Right lung (tissue), 2 donors: ENCODE measurements at regions not wholly inside any gene's neighbourhood (a gene's known extent, or its start where the extent isn't known, plus 50 kb on each side); places are given as distances from the start of the nearest gene placed in this dataset.
A peak's percentile ranks its signal among the peaks of the same experiment; 100 is the strongest.
"Not testable (repeated sequence)": the region's sequence is repeated elsewhere in the genome, so short reads cannot be mapped to it uniquely, and the experiment has no call there.

Experiments
- DNase-seq, 2 donors: peaks; one replicate each; pipeline ENCODE4 v3.0.0-alpha.2; 2013

- no peak for DNase-seq
These were observed 679.2 kb upstream of the ZNF804A start for GRCh38 chr2:183919167-183919566.

GRCh38 chr2:183919926-183920325 is 678.4 kb upstream of the ZNF804A start:
- DNase-seq: no peak

GRCh38 chr2:183925281-183925680 is 673.0 kb upstream of the ZNF804A start:
- DNase-seq: no peak

DNA sequence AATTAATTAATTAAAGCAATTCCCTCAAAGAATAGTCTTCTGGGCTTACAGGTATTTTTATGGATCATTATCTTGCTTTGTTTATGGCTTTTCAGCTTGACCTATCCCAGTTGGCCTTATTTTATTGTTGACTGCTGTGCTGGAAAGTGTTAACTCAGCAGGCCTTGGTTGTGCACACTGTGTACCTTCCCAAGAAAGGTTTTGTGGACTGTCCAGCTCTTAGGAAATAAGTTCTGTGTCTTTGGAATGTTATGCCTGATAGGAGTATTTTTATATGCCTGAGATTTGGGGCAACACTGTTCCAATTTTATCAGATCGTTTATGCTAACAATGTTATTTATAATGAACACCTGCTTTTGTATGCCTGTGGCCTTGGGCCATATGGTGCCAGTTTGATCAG is 671.9 kb upstream of the ZNF804A start:
- DNase-seq: no peak

DNA sequence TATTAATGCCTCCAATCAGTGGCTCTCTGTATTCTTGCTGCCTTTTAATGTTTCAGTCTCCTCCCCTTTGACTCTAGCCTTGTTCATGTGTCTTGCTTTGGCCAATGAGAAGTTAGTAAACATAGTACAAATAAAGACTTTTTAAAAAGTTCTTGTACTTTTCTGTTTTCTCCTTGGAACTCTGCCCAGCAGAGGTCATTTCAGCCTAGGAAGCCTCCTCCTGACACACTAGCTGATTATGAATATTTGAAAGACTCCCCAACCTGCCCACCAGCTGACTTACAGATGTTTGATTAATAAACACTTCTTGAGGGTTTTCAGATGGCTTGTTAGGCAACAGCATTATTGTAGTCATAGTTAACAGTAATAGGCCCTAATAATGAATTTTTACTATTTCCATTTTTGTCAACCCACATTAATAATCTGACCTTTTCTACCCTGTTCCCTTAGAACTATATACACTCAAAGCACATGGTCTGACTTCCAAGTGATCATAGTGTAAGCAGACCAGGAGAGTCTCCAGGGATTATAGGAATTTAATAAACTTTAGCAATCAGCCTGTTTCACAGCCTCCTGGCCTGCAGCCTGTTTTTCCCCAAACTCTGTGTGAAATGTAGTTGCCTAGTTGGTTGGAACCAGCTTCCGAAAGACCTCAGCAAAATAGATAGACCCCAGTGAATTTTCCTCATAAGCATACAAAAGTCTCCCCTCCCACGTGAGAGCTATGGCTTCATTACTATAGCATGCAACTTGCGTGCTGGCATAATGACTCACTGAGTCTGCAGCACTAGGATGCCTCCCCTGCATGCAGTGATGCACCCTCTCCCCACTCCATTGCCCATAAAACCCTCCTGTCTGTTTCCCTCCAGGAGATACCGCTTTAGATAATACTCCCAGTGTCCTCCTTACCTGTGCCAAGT is 670.7 kb upstream of the ZNF804A start:
- no peak for DNase-seq

GRCh38 chr2:183935005-183935404 is 663.3 kb upstream of the ZNF804A start:
- no peak for DNase-seq

- DNase-seq: no peak
These were observed 661.1 kb upstream of the ZNF804A start for GRCh38 chr2:183937220-183937619.

DNA sequence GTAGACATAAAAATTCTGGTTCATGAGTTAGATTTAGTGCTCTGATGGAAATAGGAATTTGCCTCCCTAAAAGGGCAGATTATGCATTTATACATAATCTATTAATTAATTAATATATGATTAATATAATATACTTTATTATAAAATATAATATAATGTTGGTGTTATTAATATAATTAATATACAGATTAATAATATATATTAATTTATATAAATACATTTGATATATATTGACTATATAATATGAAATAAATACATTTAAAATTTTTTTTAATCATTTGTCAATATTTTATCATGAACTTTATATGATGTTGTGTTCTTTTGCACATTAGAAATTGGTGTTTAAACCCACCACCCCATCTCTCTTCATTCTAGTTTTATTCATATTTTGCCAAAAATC is 652.1 kb upstream of the ZNF804A start:
- DNase-seq: no peak

DNA sequence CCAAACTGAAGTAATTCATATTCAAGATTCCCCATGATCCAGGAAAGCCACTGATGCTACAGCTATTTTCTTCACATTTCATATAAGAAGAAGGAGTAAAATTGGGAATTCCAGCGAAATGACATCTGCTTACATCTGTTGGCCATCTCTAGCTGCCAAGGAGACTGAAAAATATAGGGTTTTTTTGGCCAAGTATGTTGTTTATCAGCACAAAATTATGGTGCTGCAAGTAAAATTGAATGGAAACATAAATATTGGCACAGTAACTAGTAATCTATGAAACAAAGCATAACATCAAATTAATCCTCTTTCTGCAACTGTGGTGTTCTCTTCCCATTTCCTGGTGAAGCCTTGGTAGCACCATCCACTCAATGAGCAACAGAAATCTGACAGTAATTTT is 649.5 kb upstream of the ZNF804A start:
- DNase-seq: peak; percentile 59 to 70

- DNase-seq: no peak
These were observed 647.7 kb upstream of the ZNF804A start for GRCh38 chr2:183950673-183951072.

GRCh38 chr2:183951630-183952029 is 646.7 kb upstream of the ZNF804A start:
- DNase-seq: no peak

DNA sequence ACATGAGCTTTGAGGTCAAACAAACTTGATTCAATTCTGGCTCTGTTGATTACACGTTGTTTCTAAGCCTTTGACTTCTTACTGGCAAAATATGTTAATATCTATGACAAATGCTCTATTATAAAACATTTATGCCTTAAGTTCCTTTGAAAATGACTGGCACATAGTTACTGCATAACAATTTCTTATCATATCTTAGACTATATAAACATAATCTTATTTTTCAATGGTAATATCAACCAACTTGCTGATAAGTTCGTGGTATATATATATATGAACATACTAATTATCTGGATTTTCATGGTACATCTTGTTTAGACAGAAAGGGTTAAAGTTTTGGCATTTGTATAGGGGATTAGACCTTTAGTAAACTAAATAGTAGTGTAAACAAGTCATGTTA is 645.6 kb upstream of the ZNF804A start:
- no peak for DNase-seq

DNA sequence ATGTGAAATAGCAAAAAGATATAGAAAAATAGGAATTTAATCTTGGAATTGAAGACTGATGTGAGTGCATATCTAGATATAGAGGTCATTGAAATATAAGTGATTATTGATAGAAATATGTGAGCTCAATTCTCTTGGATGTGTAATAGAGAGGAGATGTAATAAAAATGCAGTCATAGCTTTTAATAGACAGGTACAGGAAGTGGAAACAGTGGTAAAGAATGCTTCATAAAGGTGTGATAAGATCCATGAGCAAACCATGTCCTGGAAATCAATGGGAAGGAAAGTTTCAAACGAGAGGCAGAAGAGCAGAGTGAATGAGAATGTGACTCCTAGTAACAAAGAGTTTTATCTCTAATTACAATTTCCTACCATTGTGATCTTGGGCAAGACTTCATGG is 634.7 kb upstream of the ZNF804A start:
- no peak for DNase-seq

DNA sequence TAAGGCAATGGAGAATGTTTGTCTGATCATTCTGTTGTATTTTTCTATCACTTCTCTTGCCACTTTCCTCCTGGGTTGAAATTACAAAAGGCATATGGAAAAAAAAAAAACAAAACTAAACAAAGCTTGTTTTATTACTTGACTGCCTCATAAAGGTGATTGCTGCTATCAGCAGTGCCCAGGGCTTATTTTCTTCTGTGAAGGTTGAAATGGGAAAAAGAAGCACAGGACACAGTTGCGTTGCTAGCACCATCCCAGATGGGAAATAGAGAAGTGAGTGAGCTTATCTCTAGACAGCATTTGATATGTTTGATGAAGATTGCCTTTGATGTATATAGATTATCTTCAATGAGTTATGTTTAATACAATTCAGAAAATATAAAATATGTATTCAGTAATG is 633.8 kb upstream of the ZNF804A start:
- DNase-seq: no peak

DNA sequence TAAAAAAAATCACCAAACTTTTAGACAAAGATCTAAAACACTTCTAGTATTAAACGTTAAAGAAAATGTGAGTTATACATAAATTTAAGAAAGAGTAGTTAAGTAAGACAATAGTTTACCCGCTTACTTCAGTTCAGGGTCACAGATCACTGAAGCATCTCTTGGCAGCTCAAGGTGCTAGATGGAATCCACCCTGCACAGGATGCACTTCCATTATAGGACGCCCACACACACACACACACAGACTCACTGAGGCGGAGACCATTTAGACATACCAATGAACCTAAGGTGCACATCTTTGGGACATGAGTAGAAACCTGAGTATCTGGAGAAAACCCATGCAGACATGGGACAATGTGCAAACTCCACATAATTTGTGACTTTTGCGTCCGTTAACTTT is 630.6 kb upstream of the ZNF804A start:
- no peak for DNase-seq

GRCh38 chr2:183975676-183976075 is 622.7 kb upstream of the ZNF804A start:
- DNase-seq: not testable (repeated sequence)

DNA sequence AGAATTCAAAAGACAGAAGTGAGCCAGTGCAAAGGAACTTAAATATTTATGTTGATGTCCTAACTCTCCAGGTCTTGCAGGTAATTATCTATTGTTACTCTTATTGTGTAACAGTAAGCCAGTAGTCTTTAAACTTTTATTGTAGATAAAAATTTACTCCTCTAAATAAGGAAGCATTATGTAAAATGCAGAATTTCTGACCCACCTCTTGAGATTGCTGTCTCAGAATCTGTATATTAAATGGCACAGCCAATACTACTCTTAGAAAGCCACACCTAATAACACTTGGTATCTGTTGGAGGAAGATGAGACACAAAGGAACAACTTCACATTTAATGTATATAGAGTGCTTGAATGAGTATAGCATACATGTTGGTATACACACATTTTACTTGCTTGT is 613.5 kb upstream of the ZNF804A start:
- no peak for DNase-seq

- DNase-seq: no peak
These were observed 606.4 kb upstream of the ZNF804A start for GRCh38 chr2:183991968-183992367.

- DNase-seq: no peak
These were observed 605.3 kb upstream of the ZNF804A start for GRCh38 chr2:183993052-183993451.

- DNase-seq: no peak
These were observed 602.7 kb upstream of the ZNF804A start for GRCh38 chr2:183995632-183996031.

GRCh38 chr2:183996825-183997793 is 601.2 kb upstream of the ZNF804A start:
- peak; percentile 11 to 13 for DNase-seq

GRCh38 chr2:183998041-183998796 is 600.1 kb upstream of the ZNF804A start:
- no peak for DNase-seq
